ENCODE measurements at regions not wholly inside any gene's neighbourhood (a gene's known extent, or its start where the extent isn't known, plus 50 kb on each side); places are given as distances from the start of the nearest gene placed in this dataset.

DNA sequence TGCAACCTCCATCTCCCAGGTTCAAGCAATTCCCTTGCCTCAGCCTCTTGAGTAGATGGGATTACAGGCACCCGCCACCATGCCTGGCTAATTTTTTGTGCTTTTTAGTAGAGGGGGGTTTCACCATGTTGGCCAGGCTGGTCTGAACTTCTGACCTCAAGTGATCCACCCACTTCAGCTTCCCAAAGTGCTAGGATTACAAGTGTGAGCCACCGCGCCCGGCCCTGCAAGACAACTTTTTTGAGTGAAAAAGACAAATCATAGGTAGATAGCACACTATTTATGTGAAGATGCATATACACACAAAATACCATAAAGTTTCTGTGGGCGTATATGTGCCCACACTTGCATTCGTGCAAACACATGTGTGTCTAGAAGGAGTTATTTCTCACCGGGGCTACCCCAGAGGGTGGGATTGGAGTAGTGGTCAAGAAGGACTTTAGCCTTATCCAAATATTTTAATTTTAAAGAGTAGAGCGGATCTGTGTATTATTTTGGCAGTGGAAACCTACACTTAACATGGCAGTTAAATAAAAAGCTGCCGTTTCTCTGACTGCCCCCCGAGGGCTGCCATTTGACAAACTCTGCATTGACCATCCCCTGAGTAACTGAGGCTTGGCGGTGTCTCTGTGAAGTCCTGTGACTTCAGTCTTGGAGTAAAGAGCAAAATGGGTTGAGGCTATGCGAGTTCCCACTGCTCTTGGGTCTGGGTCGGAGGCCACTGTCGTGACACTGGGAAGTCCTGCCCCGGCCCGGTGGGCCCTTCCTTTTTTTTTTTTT is 93.4 kb upstream of the PTCH1 start:
- H3K36me3 Mint-ChIP-seq = no peaks in the 10 kb centered on the region
- H3K27me3 Mint-ChIP-seq (ENCODE audit: low read depth) = no peaks in the 10 kb centered on the region; the same call in 1 of the 2 replicates
- ATAC-seq (no peak), DNase-seq (ENCODE audit: low spot score) (no peak)
- TF ChIP-seq ELF4 (CRISPR knock-in tag; IDR thresholded peaks at IDR 0.05; ENCODE audit: low read depth) = no peak
- TF ChIP-seq, protein P1, sequence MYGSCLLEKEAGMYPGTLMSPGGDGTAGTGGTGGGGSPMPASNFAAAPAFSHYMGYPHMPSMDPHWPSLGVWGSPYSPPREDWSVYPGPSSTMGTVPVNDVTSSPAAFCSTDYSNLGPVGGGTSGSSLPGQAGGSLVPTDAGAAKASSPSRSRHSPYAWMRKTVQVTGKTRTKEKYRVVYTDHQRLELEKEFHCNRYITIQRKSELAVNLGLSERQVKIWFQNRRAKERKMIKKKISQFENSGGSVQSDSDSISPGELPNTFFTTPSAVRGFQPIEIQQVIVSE (CRISPR knock-in tag; IDR thresholded peaks at IDR 0.05; ENCODE audit: borderline replicate concordance) = no peak
- TF ChIP-seq ESRRA (CRISPR knock-in tag; IDR thresholded peaks at IDR 0.05; ENCODE audit: borderline replicate concordance) = no peak
- TF ChIP-seq, protein P2, sequence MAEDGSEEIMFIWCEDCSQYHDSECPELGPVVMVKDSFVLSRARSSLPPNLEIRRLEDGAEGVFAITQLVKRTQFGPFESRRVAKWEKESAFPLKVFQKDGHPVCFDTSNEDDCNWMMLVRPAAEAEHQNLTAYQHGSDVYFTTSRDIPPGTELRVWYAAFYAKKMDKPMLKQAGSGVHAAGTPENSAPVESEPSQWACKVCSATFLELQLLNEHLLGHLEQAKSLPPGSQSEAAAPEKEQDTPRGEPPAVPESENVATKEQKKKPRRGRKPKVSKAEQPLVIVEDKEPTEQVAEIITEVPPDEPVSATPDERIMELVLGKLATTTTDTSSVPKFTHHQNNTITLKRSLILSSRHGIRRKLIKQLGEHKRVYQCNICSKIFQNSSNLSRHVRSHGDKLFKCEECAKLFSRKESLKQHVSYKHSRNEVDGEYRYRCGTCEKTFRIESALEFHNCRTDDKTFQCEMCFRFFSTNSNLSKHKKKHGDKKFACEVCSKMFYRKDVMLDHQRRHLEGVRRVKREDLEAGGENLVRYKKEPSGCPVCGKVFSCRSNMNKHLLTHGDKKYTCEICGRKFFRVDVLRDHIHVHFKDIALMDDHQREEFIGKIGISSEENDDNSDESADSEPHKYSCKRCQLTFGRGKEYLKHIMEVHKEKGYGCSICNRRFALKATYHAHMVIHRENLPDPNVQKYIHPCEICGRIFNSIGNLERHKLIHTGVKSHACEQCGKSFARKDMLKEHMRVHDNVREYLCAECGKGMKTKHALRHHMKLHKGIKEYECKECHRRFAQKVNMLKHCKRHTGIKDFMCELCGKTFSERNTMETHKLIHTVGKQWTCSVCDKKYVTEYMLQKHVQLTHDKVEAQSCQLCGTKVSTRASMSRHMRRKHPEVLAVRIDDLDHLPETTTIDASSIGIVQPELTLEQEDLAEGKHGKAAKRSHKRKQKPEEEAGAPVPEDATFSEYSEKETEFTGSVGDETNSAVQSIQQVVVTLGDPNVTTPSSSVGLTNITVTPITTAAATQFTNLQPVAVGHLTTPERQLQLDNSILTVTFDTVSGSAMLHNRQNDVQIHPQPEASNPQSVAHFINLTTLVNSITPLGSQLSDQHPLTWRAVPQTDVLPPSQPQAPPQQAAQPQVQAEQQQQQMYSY (CRISPR knock-in tag; IDR thresholded peaks at IDR 0.05) = no peak
- TF ChIP-seq, protein P3, sequence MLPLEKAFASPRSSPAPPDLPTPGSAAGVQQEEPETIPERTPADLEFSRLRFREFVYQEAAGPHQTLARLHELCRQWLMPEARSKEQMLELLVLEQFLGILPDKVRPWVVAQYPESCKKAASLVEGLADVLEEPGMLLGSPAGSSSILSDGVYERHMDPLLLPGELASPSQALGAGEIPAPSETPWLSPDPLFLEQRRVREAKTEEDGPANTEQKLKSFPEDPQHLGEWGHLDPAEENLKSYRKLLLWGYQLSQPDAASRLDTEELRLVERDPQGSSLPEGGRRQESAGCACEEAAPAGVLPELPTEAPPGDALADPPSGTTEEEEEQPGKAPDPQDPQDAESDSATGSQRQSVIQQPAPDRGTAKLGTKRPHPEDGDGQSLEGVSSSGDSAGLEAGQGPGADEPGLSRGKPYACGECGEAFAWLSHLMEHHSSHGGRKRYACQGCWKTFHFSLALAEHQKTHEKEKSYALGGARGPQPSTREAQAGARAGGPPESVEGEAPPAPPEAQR (CRISPR knock-in tag; IDR thresholded peaks at IDR 0.05) = no peak
- no peak for TF ChIP-seq TP53 (CRISPR knock-in tag; IDR thresholded peaks at IDR 0.05)
- CTCF ChIA-PET = no interaction called here
- peaks cover 13% of the 10 kb centered on the region for H3K4me1 Mint-ChIP-seq
- no peaks in the 10 kb centered on the region for H3K9me3 Mint-ChIP-seq
- POLR2A ChIA-PET = interaction anchor here (0.7 kb wide), 1 partner anchor 22 kb away, joined by 4 read pairs; no protein-coding TSS in a partner anchor
- no peak overlapping the region for H3K27ac Mint-ChIP-seq
- no peak overlapping the region for H3K4me3 Mint-ChIP-seq

DNA sequence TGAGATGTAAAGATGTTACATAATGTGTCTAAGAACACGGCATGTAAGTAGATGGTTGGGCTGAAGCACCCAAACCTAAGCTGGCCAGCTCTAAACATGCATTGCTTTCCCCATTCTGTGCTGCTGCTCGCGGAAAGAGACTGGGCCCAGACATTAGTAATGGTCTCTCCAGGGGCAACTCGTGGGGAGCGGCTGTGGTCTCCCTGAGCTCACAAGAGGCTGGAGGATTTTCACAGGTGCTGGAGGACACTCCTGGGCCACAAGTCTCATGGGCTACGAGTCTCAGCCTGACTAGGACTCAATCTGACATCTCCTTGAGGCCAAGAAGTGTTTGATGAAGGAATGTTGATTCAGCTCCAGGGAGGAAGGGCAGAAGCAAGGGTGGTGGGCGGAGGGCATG is 92.7 kb upstream of the PTCH1 start:
- TF ChIP-seq, protein P4, sequence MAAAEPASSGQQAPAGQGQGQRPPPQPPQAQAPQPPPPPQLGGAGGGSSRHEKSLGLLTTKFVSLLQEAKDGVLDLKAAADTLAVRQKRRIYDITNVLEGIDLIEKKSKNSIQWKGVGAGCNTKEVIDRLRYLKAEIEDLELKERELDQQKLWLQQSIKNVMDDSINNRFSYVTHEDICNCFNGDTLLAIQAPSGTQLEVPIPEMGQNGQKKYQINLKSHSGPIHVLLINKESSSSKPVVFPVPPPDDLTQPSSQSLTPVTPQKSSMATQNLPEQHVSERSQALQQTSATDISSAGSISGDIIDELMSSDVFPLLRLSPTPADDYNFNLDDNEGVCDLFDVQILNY (CRISPR knock-in tag; IDR thresholded peaks at IDR 0.05) = no peak
- TF ChIP-seq ZNF416 (CRISPR knock-in tag; IDR thresholded peaks at IDR 0.05) (no peak), CBFB (CRISPR knock-in tag; IDR thresholded peaks at IDR 0.05; ENCODE audit: low read depth) (no peak), SP1 (CRISPR knock-in tag; conservative IDR thresholded peaks at IDR 0.05) (no peak), ESRRA (CRISPR knock-in tag; IDR thresholded peaks at IDR 0.05; ENCODE audit: borderline replicate concordance) (no peak), NFYB (CRISPR knock-in tag; conservative IDR thresholded peaks at IDR 0.05; ENCODE audit: low read depth) (no peak), TP53 (CRISPR knock-in tag; IDR thresholded peaks at IDR 0.05) (no peak), NR1H2 (CRISPR knock-in tag; IDR thresholded peaks at IDR 0.05) (no peak), OVOL2 (CRISPR knock-in tag; IDR thresholded peaks at IDR 0.05; ENCODE audit: borderline replicate concordance) (no peak), ZNF121 (CRISPR knock-in tag; IDR thresholded peaks at IDR 0.05) (no peak)
- TF ChIP-seq, protein P5, sequence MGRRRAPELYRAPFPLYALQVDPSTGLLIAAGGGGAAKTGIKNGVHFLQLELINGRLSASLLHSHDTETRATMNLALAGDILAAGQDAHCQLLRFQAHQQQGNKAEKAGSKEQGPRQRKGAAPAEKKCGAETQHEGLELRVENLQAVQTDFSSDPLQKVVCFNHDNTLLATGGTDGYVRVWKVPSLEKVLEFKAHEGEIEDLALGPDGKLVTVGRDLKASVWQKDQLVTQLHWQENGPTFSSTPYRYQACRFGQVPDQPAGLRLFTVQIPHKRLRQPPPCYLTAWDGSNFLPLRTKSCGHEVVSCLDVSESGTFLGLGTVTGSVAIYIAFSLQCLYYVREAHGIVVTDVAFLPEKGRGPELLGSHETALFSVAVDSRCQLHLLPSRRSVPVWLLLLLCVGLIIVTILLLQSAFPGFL (CRISPR knock-in tag; IDR thresholded peaks at IDR 0.05; ENCODE audit: borderline replicate concordance) = no peak
- TF ChIP-seq, protein P6, sequence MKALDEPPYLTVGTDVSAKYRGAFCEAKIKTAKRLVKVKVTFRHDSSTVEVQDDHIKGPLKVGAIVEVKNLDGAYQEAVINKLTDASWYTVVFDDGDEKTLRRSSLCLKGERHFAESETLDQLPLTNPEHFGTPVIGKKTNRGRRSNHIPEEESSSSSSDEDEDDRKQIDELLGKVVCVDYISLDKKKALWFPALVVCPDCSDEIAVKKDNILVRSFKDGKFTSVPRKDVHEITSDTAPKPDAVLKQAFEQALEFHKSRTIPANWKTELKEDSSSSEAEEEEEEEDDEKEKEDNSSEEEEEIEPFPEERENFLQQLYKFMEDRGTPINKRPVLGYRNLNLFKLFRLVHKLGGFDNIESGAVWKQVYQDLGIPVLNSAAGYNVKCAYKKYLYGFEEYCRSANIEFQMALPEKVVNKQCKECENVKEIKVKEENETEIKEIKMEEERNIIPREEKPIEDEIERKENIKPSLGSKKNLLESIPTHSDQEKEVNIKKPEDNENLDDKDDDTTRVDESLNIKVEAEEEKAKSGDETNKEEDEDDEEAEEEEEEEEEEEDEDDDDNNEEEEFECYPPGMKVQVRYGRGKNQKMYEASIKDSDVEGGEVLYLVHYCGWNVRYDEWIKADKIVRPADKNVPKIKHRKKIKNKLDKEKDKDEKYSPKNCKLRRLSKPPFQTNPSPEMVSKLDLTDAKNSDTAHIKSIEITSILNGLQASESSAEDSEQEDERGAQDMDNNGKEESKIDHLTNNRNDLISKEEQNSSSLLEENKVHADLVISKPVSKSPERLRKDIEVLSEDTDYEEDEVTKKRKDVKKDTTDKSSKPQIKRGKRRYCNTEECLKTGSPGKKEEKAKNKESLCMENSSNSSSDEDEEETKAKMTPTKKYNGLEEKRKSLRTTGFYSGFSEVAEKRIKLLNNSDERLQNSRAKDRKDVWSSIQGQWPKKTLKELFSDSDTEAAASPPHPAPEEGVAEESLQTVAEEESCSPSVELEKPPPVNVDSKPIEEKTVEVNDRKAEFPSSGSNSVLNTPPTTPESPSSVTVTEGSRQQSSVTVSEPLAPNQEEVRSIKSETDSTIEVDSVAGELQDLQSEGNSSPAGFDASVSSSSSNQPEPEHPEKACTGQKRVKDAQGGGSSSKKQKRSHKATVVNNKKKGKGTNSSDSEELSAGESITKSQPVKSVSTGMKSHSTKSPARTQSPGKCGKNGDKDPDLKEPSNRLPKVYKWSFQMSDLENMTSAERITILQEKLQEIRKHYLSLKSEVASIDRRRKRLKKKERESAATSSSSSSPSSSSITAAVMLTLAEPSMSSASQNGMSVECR (CRISPR knock-in tag; IDR thresholded peaks at IDR 0.05; ENCODE audit: borderline replicate concordance) = no peak
- TF ChIP-seq, protein P7, sequence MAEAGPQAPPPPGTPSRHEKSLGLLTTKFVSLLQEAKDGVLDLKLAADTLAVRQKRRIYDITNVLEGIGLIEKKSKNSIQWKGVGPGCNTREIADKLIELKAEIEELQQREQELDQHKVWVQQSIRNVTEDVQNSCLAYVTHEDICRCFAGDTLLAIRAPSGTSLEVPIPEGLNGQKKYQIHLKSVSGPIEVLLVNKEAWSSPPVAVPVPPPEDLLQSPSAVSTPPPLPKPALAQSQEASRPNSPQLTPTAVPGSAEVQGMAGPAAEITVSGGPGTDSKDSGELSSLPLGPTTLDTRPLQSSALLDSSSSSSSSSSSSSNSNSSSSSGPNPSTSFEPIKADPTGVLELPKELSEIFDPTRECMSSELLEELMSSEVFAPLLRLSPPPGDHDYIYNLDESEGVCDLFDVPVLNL (CRISPR knock-in tag; IDR thresholded peaks at IDR 0.05; ENCODE audit: borderline replicate concordance, low read depth) = no peak
- H3K4me1 Mint-ChIP-seq = peaks cover 19% of the 10 kb centered on the region
- no peaks in the 10 kb centered on the region; the same call in 1 of the 2 replicates for H3K27me3 Mint-ChIP-seq (ENCODE audit: low read depth)
- ATAC-seq (no peak), DNase-seq (ENCODE audit: low spot score) (no peak)
- no peak overlapping the region for H3K4me3 Mint-ChIP-seq
- H3K36me3 Mint-ChIP-seq = no peaks in the 10 kb centered on the region
- ChIA-PET CTCF (interaction anchor here (0.7 kb wide), 1 partner anchor 470 kb away, joined by 3 read pairs; no protein-coding TSS in a partner anchor), POLR2A (interaction anchor here (0.7 kb wide), 1 partner anchor 23 kb away, joined by 4 read pairs; no protein-coding TSS in a partner anchor)
- H3K27ac Mint-ChIP-seq = no peak overlapping the region
- H3K9me3 Mint-ChIP-seq = no peaks in the 10 kb centered on the region

Data from WTC11 (cell line).